HepG2 (cell line): ENCODE measurements at regions not wholly inside any gene's neighbourhood (a gene's known extent, or its start where the extent isn't known, plus 50 kb on each side); places are given as distances from the start of the nearest gene placed in this dataset.

Experiments used
- ATAC-seq: fragments of 200-7000 bp; cut with Tn5 transposase; 3 replicates; pipeline ENCODE4 v1.9.1; 2020; ENCODE audit warnings: mild to moderate bottlenecking, moderate library complexity
- BruUV-seq: library from RNA; stranded (reverse); fragments of 400-500 nt; replicated peaks from 2 replicates; lab custom pipeline; 2021; lab: Mats Ljungman, UMichigan
- CTCF ChIA-PET: fragments of 300-600 bp; formaldehyde crosslinking; extraction: SDS; loops from one replicate; lab custom pipeline; 2021; ENCODE audit warnings: low total read pairs, inconsistent platforms, low intra/inter-chr PET ratio; lab: Yijun Ruan, JAX
- POLR2A ChIA-PET: fragments of 350-600 bp; sonication (Branson Sonifier 250); formaldehyde crosslinking; loops from one replicate; lab custom pipeline; 2020; ENCODE audit warnings: antibody characterized with exemption, inconsistent platforms; lab: Yijun Ruan, JAX
- DNase-seq: peaks from one replicate; pipeline ENCODE4 v3.0.0-alpha.2; 2015; ENCODE audit warnings: low spot score
- FAIRE-seq: peaks from 3 replicates; lab custom pipeline; 2011; peaks lifted over from hg19 to GRCh38; lab: Jason Lieb, UNC
- H2AFZ ChIP-seq: one replicate; pipeline ENCODE4 v1.6.1; 2011; ENCODE audit warnings: low read length, inconsistent platforms
- H3K27ac ChIP-seq: fragments of 300-600 bp; 3 replicates; pipeline ENCODE4 v1.8.0; 2011; ENCODE audit warnings: mixed run types, mild to moderate bottlenecking, mixed read lengths, low read length, inconsistent platforms; ENCODE audit not compliant: insufficient read depth; ENCODE audit errors: extremely low read length
- H3K27me3 ChIP-seq, 2 experiments: fragments of 200-600 bp in 1 of 2; 2 replicates in 1 of 2; 3 replicates in 1 of 2; pipeline versions ENCODE4 v1.6.0 to v1.8.0; 2011; ENCODE audit warnings: low read length in 2 of 2, mild to moderate bottlenecking in 2 of 2, moderate library complexity in 2 of 2, inconsistent platforms in 1 of 2; ENCODE audit not compliant: insufficient read depth in 2 of 2, control insufficient read depth in 1 of 2
- H3K36me3 ChIP-seq, 2 experiments: fragments of 200-600 bp in 1 of 2; replicated peaks in 1 of 2; 2 replicates in 1 of 2; 3 replicates in 1 of 2; pipeline versions ENCODE4 v1.5.1 to v1.8.0; 2011; ENCODE audit warnings: low read length in 2 of 2, inconsistent platforms in 1 of 2; ENCODE audit not compliant: insufficient read depth in 2 of 2, control insufficient read depth in 1 of 2
- H3K4me1 ChIP-seq: 2 replicates; pipeline ENCODE4 v1.5.1; 2012; ENCODE audit warnings: low read length, inconsistent platforms; ENCODE audit not compliant: insufficient read depth
- H3K4me2 ChIP-seq: 2 replicates; pipeline ENCODE4 v1.6.0; 2011; ENCODE audit warnings: low read depth, low read length, inconsistent platforms
- H3K4me3 ChIP-seq, 3 experiments: fragments of 200-600 bp in 1 of 3; sonication (generic), shearing (Covaris generic) in 1 of 3; replicated peaks in 1 of 3; 2 replicates each; pipeline ENCODE4 v1.5.1; 2011 to 2016; ENCODE audit warnings: low read length in 3 of 3, inconsistent platforms in 2 of 3, low read depth in 2 of 3, mild to moderate bottlenecking in 2 of 3, control low read depth in 1 of 3, mixed read lengths in 1 of 3; ENCODE audit not compliant: insufficient read depth in 1 of 3
- H3K79me2 ChIP-seq: one replicate; pipeline ENCODE4 v1.6.1; 2011; ENCODE audit warnings: low read length, inconsistent platforms; ENCODE audit not compliant: insufficient read depth
- H3K9ac ChIP-seq: 2 replicates; pipeline ENCODE4 v1.6.0; 2011; ENCODE audit warnings: mild to moderate bottlenecking, low read depth, low read length, inconsistent platforms; ENCODE audit not compliant: insufficient read depth
- H3K9me3 ChIP-seq: 2 replicates; pipeline ENCODE4 v1.5.1; 2012; ENCODE audit warnings: mild to moderate bottlenecking, low read length
- H4K20me1 ChIP-seq: 2 replicates; pipeline ENCODE4 v1.6.0; 2011; ENCODE audit warnings: inconsistent platforms, mild to moderate bottlenecking, low read length, moderate library complexity; ENCODE audit not compliant: insufficient read depth
- EEA1 ChIP-seq: sonication (generic); formaldehyde crosslinking; IDR thresholded peaks from 2 replicates; pipeline ENCODE4 v1.5.1; 2020; ENCODE audit warnings: mild to moderate bottlenecking, missing genetic modification reagents, borderline replicate concordance
- HMGXB3 ChIP-seq: sonication (generic); formaldehyde crosslinking; IDR thresholded peaks from 2 replicates; pipeline ENCODE4 v1.4.0; 2020; ENCODE audit warnings: missing genetic modification reagents, borderline replicate concordance
- KDM5B ChIP-seq: sonication (generic); formaldehyde crosslinking; IDR thresholded peaks from 2 replicates; pipeline ENCODE4 v1.4.0; 2020; ENCODE audit warnings: missing genetic modification reagents, mild to moderate bottlenecking, borderline replicate concordance
- MAFF ChIP-seq: IDR thresholded peaks from 2 replicates; pipeline ENCODE4 v1.6.1; 2011; ENCODE audit warnings: low read depth, low read length, improper control_type of control experiment
- MAFK ChIP-seq, 2 experiments: IDR thresholded peaks in 1 of 2; conservative IDR thresholded peaks in 1 of 2; 2 replicates each; pipeline ENCODE4 v1.6.1; 2011; ENCODE audit warnings: improper control_type of control experiment in 2 of 2, low read length in 2 of 2
- NFIC ChIP-seq: IDR thresholded peaks from 2 replicates; pipeline ENCODE4 v1.6.1; 2012; ENCODE audit warnings: mild to moderate bottlenecking, low read length, inconsistent platforms
- NR0B2 ChIP-seq: sonication (generic); formaldehyde crosslinking; IDR thresholded peaks from 2 replicates; pipeline ENCODE4 v1.4.0; 2020; ENCODE audit warnings: mild to moderate bottlenecking, missing genetic modification reagents
- SETDB1 ChIP-seq: sonication (generic); formaldehyde crosslinking; IDR thresholded peaks from 2 replicates; pipeline ENCODE4 v1.5.1; 2020; ENCODE audit warnings: missing genetic modification reagents, mild to moderate bottlenecking, borderline replicate concordance
- TFAP4 ChIP-seq: sonication (generic); IDR thresholded peaks from 2 replicates; pipeline ENCODE4 v1.6.1; 2016; ENCODE audit warnings: low read depth, borderline replicate concordance
- ZNF7 ChIP-seq: IDR thresholded peaks from 2 replicates; pipeline ENCODE4 v1.6.1; 2016; ENCODE audit warnings: missing biosample characterization, missing genetic modification reagents
- ZNF879 ChIP-seq: sonication (generic); formaldehyde crosslinking; IDR thresholded peaks from 2 replicates; pipeline ENCODE4 v1.8.1; 2023; ENCODE audit warnings: missing genetic modification reagents
- WGBS: methylation state at CpG from one replicate; pipeline ENCODE4 v1.1.6; 2017; ENCODE audit warnings: low lambda C conversion rate; 5-methylcytosine and 5-hydroxymethylcytosine counted together
- in situ Hi-C: cut with HindIII; loops from 2 replicates; pipeline ENCODE4 v1.10.0; 2017; ENCODE audit warnings: low pct_unique_long_range_greater_than_20kb; ENCODE audit not compliant: extremely low pct_ligation_motif_present
- intact Hi-C: fragments of 100-400 bp; cut with micrococcal nuclease; formaldehyde crosslinking; loops from one replicate; pipeline ENCODE4 v1.10.0; 2022; ENCODE audit not compliant: unreplicated experiment

- TF ChIP-seq EEA1 (CRISPR knock-in tag) (no peak), ZNF879 (CRISPR knock-in tag) (no peak), MAFF (0 out of 2 replicates have a peak, but pooled peaks have one; percentile 7), ZNF7 (no peak), KDM5B (no peak), TFAP4 (no peak), MAFK (conservative IDR thresholded peaks at IDR 0.05 in 1 of 2, IDR thresholded peaks at IDR 0.05 in 1 of 2; ENCODE audit: low read length in 2 of 2) (peak; percentile 26 to 27; a peak in 1 of 4 replicates), SETDB1 (CRISPR knock-in tag) (no peak)
- intact Hi-C loops: no loop called here
- H3K9ac ChIP-seq: no peak overlapping the region
- FAIRE-seq (no peak), DNase-seq (no peak), ATAC-seq (no peak)
- in situ Hi-C loops: no loop called here
- H3K4me1 ChIP-seq: no peaks in the 10 kb centered on the region
- H3K4me3 ChIP-seq: no peak overlapping the region
- POLR2A ChIA-PET: no interaction called here
- no peak overlapping the region for H3K4me2 ChIP-seq
- no peaks in the 10 kb centered on the region for H3K79me2 ChIP-seq
- no TSS peak for BruUV-seq
- no peaks in the 10 kb centered on the region for H3K36me3 ChIP-seq
- H3K9me3 ChIP-seq: no peaks in the 10 kb centered on the region
- H2AFZ ChIP-seq: no peak overlapping the region
- H3K27ac ChIP-seq: no peak overlapping the region
- no peaks in the 10 kb centered on the region; a peak in 1 of 5 replicates for H3K27me3 ChIP-seq
- 6% methylated on average over 3 of the region's 3 CpGs for WGBS
- no peaks in the 10 kb centered on the region for H4K20me1 ChIP-seq
- CTCF ChIA-PET: no interaction called here
Measured at GRCh38 chr6:19662911-19663310, 174.3 kb upstream of the ID4 start.

GRCh38 chr6:19663479-19663878, 173.7 kb upstream of the ID4 start:
- no peak for TF ChIP-seq NR0B2 (CRISPR knock-in tag)
- TF ChIP-seq NFIC: no peak
- TF ChIP-seq HMGXB3 (CRISPR knock-in tag): no peak
- ATAC-seq (no peak), DNase-seq (no peak), FAIRE-seq (no peak)
- ChIA-PET CTCF (no interaction called here), POLR2A (no interaction called here)
- WGBS: 1% methylated on average over 6 of the region's 6 CpGs
- Histone ChIP-seq H3K9me3 (no peaks in the 10 kb centered on the region), H3K4me2 (no peak overlapping the region), H3K4me1 (no peaks in the 10 kb centered on the region), H3K27ac (no peak overlapping the region), H3K36me3 (no peaks in the 10 kb centered on the region), H3K4me3 (no peak overlapping the region), H2AFZ (no peak overlapping the region), H4K20me1 (no peaks in the 10 kb centered on the region), H3K27me3 (no peaks in the 10 kb centered on the region; a peak in 1 of 5 replicates), H3K9ac (no peak overlapping the region), H3K79me2 (no peaks in the 10 kb centered on the region)
- in situ Hi-C loops: no loop called here
- intact Hi-C loops: no loop called here
- BruUV-seq: no TSS peak
